22Rv1 (cell line): ENCODE measurements at regions not wholly inside any gene's neighbourhood (a gene's known extent, or its start where the extent isn't known, plus 50 kb on each side); places are given as distances from the start of the nearest gene placed in this dataset.

Source experiments
- H3K27ac ChIP-seq: fragments of 450-650 bp; 2 replicates; pipeline ENCODE4 v1.5.1; 2017
- ZFX ChIP-seq: fragments of 450-650 bp; IDR thresholded peaks from 2 replicates; pipeline ENCODE4 v1.6.1; 2017; ENCODE audit warnings: antibody characterized with exemption, borderline replicate concordance
- TF ChIP-seq, protein P1 (sequence below): fragments of 450-650 bp; IDR thresholded peaks from 2 replicates; pipeline ENCODE4 v1.5.1; 2017; ENCODE audit warnings: mild to moderate bottlenecking

DNA sequence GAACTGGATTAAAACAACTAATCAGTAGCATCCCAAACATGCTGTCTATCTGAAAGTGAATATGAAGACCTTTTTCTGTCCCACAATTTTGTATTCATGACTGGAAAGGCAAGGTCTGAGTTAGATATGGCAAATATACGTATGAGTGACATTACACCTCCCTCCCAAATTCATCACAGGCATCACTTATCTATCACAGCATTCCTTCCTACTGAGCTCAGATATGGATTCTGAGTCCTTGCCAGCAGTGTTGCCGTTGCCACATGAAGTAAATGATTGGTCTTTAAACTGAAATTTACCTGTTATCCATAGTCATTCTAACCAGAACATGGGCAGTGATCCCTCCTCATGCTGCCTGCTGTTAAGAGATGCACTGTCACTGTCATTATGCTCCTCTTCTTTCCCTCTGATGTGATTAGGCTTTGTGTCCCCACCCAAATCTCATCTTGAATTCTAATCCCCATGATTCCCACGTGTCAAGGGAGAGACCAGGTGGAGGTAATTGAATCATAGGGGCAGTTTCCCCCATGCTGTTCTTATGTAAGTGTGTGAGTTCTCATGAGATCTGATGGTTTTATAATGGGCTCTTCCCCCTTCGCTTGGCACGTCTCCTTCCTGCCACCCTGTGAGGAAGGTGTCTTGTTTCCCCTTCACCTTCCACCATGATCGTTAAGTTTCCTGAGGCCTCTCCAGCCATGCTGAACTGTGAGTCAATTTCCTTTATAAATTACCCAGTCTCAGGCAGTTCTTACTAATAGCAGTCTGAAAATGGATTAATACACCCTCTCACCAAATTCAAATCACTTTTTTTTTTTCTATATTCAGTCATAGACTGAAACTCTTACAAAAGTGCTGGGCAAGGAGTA, 288.4 kb downstream of the NUAK1 start:
- TF ChIP-seq ZFX = no peak
- TF ChIP-seq, protein P1, sequence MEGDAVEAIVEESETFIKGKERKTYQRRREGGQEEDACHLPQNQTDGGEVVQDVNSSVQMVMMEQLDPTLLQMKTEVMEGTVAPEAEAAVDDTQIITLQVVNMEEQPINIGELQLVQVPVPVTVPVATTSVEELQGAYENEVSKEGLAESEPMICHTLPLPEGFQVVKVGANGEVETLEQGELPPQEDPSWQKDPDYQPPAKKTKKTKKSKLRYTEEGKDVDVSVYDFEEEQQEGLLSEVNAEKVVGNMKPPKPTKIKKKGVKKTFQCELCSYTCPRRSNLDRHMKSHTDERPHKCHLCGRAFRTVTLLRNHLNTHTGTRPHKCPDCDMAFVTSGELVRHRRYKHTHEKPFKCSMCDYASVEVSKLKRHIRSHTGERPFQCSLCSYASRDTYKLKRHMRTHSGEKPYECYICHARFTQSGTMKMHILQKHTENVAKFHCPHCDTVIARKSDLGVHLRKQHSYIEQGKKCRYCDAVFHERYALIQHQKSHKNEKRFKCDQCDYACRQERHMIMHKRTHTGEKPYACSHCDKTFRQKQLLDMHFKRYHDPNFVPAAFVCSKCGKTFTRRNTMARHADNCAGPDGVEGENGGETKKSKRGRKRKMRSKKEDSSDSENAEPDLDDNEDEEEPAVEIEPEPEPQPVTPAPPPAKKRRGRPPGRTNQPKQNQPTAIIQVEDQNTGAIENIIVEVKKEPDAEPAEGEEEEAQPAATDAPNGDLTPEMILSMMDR = no peak
- no peak overlapping the region for H3K27ac ChIP-seq

DNA sequence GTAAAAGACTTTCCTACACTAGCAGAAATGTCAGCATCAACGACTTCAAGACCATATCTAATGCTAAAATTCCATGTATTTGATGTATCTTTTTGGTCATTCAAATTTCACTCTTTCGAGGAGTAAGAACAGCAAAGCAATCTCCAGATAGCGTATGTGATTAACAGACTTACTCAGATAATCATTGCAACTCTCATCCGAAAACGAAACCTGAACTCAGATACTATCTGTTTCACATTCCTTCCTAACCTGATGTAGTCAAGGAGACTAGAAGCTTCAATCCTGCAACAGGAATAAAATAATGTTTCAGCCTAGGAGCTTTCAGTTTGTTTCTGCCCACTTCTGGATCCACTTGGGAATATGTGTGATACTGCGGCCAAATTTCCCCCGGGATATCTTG, 286.3 kb downstream of the NUAK1 start:
- TF ChIP-seq, protein P1 = no peak
- TF ChIP-seq ZFX = no peak
- no peak overlapping the region for H3K27ac ChIP-seq

GRCh38 chr12:105852951-105853350, 285.8 kb downstream of the NUAK1 start:
- no peak for TF ChIP-seq ZFX
- TF ChIP-seq, protein P1 = no peak
- H3K27ac ChIP-seq = no peak overlapping the region

DNA sequence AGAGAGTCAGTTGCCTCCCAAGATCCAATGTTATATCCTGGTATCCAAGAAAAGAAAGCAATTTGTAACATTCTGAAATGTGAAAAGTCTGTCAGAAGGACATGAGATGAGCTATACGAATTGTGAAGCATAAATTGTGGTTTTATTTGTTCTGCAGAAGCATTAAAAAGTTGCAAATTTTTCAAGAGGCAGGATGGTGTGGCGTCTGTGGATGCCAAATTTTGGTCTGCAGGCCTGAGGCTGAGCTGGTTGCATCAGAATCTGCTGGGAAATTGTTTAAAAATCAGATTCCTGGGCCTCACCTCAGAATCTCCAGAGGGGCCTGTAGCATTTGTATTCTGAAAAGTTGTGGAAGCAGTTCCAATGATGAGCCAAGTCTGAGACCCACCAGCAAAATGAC, 284.7 kb downstream of the NUAK1 start:
- no peak overlapping the region for H3K27ac ChIP-seq

GRCh38 chr12:105855361-105856047, 283.2 kb downstream of the NUAK1 start:
- no peak for TF ChIP-seq ZFX
- TF ChIP-seq, protein P1 = no peak
- H3K27ac ChIP-seq = no peak overlapping the region

More for the DNA sequence above, 284.7 kb downstream of the NUAK1 start:
- TF ChIP-seq, protein P1 = no peak
- no peak for TF ChIP-seq ZFX

DNA sequence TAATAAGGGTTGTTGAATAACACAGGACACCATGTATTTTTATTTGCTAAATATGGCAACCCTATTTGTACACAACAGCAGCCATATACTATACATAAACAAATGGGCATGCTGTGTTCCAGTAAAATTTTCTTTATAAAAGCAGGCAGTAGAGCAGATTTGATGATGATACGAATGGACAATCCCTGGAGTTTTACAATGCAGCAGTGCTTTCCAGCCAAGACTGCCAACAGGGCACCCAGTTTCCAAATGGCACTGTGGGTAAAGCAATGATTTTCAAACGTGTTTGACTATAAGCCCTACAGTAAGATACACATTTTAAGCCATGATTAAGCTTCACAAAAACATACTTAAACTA, 282.7 kb downstream of the NUAK1 start:
- TF ChIP-seq ZFX = no peak
- TF ChIP-seq, protein P1 = no peak

More for the DNA sequence above, 282.7 kb downstream of the NUAK1 start:
- H3K27ac ChIP-seq = no peak overlapping the region
